Stimulated activated naive CD8-positive, alpha-beta T cell treated with anti-CD3 and anti-CD28 coated beads, Interleukin-15, Interleukin-2, amounts not matched to agents 100 ng/mL and 50 ng/mL, for 24 hours (primary cell): ENCODE measurements at regions not wholly inside any gene's neighbourhood (a gene's known extent, or its start where the extent isn't known, plus 50 kb on each side); places are given as distances from the start of the nearest gene placed in this dataset.

Experiments
- H3K27ac Mint-ChIP-seq: one replicate; pipeline ENCODE4 v1.8.0; 2021; ENCODE audit warnings: mild to moderate bottlenecking, mixed read lengths
- H3K27me3 Mint-ChIP-seq: one replicate; pipeline ENCODE4 v1.8.0; 2021; ENCODE audit warnings: mixed read lengths
- H3K36me3 Mint-ChIP-seq: one replicate; pipeline ENCODE4 v1.8.0; 2021; ENCODE audit warnings: low read depth, mixed read lengths
- H3K4me1 Mint-ChIP-seq: one replicate; pipeline ENCODE4 v1.8.0; 2021; ENCODE audit warnings: low read depth, mixed read lengths
- H3K4me3 Mint-ChIP-seq: one replicate; pipeline ENCODE4 v1.8.0; 2021; ENCODE audit warnings: mild to moderate bottlenecking, mixed read lengths
- H3K9me3 Mint-ChIP-seq: one replicate; pipeline ENCODE4 v1.8.0; 2021; ENCODE audit warnings: mixed read lengths

GRCh38 chr2:221044781-221045180, 527.3 kb downstream of the EPHA4 start:
- H3K9me3 Mint-ChIP-seq: no peaks in the 10 kb centered on the region
- H3K36me3 Mint-ChIP-seq: no peaks in the 10 kb centered on the region
- H3K4me3 Mint-ChIP-seq: no peak overlapping the region
- H3K4me1 Mint-ChIP-seq: no peaks in the 10 kb centered on the region
- no peak overlapping the region for H3K27ac Mint-ChIP-seq
- no peaks in the 10 kb centered on the region for H3K27me3 Mint-ChIP-seq

DNA sequence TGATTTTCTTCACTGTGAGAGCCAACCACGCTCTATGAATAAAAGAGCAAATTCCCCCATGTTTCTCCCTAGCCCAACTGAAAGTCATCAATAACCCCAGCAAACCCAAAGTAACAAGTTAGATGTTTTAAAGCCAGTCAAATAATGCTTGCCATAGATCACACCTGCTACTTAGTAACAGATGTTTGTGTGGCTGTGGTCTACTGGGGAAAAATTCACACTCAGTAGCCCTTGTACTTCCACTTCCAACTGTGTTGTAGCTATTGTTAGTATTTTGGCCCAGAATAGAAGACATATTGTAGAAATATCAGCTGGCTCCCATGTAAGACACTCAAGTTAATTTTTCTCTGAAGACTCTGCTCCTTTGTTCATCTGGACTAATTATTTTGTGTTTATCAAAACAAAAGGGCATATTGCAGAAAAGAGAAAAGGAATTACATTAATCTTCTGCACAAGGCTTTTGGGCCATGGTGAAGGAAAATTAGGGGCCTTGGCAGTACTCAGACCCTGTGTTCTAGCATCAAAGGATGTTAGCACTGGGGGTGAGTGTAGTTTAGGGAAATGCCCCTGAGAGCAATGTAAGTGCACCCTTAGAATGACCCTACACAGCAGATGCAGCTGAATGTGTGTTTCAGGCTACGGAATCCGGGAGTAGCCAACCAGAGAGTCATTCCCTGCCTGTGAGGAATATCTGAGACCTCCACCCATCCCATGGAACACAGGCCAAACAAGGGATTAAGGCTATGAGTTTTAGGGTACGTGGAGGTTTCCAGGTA, 521.9 kb downstream of the EPHA4 start:
- Mint-ChIP-seq H3K27me3 (no peaks in the 10 kb centered on the region), H3K9me3 (no peaks in the 10 kb centered on the region), H3K4me3 (no peak overlapping the region), H3K4me1 (no peaks in the 10 kb centered on the region), H3K36me3 (no peaks in the 10 kb centered on the region), H3K27ac (no peak overlapping the region)

GRCh38 chr2:221051162-221051561, 520.9 kb downstream of the EPHA4 start:
- Mint-ChIP-seq H3K9me3 (no peaks in the 10 kb centered on the region), H3K36me3 (no peaks in the 10 kb centered on the region), H3K27ac (no peak overlapping the region), H3K27me3 (no peaks in the 10 kb centered on the region), H3K4me1 (no peaks in the 10 kb centered on the region), H3K4me3 (no peak overlapping the region)

DNA sequence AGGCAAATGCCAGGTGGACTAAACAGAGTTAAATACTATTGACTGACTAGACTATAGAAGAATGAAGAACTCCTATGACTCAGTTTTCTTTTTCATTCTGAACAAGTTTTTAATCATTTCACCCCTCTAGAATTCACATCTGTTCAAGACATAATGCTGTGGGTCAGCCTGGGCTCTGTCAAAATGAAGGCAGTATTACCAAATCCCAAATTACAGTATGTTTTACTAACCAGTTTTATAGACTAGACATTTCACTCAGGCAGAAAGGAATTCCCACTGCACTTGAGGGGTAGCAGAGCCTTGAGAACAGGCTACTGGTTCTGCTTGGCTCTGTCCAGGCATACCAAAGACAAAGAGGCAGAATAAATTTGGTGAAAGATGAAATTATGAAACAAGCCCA, 511.7 kb downstream of the EPHA4 start:
- Mint-ChIP-seq H3K36me3 (no peaks in the 10 kb centered on the region), H3K4me1 (no peaks in the 10 kb centered on the region), H3K9me3 (peaks cover 20% of the 10 kb centered on the region), H3K27ac (no peak overlapping the region), H3K4me3 (no peak overlapping the region), H3K27me3 (peaks cover 8% of the 10 kb centered on the region)

DNA sequence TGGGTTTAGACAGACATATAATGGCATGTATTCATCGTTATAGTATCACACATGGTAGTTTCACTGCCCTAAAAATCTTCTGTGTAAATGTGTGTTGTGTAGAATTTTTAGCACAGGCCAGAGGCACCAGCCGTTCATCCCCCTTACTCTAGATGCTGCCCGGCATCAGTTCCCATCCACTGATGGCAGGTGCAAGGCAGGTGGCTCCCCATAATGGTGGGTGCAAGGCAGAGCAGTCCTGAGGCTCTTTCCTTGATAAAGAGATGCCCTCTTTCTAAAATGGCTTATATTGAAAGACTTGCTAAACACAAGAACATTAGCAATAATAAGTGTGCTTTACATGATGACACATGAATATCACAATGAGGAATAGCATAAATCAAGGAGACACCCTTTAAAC, 508.5 kb downstream of the EPHA4 start:
- H3K4me3 Mint-ChIP-seq: no peak overlapping the region
- no peaks in the 10 kb centered on the region for H3K4me1 Mint-ChIP-seq
- peaks cover 14% of the 10 kb centered on the region for H3K9me3 Mint-ChIP-seq
- peaks cover 8% of the 10 kb centered on the region for H3K27me3 Mint-ChIP-seq
- no peaks in the 10 kb centered on the region for H3K36me3 Mint-ChIP-seq
- no peak overlapping the region for H3K27ac Mint-ChIP-seq

DNA sequence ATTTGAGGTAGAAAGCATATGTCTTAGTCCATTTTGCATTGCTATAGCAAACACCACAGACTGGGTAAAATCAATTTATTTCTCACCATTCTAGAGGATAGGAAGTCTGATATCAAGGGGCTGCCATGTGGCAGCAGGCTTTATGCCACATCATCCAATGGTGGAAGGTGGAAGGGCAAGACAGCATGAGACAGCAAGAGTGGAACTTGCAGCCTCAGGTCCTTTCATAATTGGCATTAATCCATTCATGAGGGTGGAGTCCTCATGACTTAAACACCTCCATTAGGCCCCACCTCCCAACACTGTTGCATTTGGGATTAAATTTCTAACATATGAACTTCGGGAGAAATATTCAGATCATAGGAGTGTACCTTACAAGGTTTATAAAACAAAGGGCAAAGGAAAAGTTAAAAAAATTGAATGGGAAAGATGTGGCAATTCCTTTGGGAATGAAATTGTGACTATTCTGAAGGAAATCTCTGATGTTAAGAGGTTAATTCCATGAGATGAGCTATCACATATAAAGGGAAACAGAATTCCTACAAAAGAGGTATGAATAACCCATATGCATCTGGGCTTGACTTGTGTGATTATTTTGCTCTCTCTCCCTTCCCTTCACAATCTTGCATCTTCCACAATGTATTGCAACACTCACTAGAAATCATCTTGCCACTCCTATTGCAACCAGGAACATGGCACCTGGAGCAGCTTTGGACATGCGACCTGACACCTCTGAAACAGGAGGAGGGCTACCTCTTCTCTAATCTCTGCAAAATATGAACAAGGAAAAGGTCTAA, 507.8 kb downstream of the EPHA4 start:
- H3K27ac Mint-ChIP-seq: no peak overlapping the region
- H3K27me3 Mint-ChIP-seq: peaks cover 8% of the 10 kb centered on the region
- peaks cover 14% of the 10 kb centered on the region for H3K9me3 Mint-ChIP-seq
- no peak overlapping the region for H3K4me3 Mint-ChIP-seq
- no peaks in the 10 kb centered on the region for H3K36me3 Mint-ChIP-seq
- no peaks in the 10 kb centered on the region for H3K4me1 Mint-ChIP-seq

GRCh38 chr2:221064880-221065279, 507.2 kb downstream of the EPHA4 start:
- peaks cover 14% of the 10 kb centered on the region for H3K9me3 Mint-ChIP-seq

DNA sequence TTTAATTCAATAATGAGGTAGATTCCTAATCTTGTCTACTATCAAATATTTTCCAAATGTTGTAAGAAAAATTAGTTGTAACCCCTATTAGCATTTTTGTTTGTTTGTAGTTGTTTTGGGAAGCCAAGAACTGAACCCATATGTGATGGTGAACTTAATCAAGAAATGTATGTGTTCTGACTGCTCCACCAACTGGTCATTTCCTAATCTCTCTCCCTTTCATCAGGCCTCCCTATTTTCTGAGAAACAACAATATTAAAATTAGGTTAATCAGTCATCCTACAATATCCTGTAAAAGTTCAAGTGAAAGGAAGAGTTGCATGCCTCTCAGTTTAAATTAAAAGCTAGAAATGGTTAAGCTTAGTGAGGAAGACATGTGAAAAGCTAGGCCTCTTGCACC, 504.0 kb downstream of the EPHA4 start:
- no peak overlapping the region for H3K4me3 Mint-ChIP-seq
- H3K9me3 Mint-ChIP-seq: peaks cover 9% of the 10 kb centered on the region
- no peaks in the 10 kb centered on the region for H3K27me3 Mint-ChIP-seq
- no peaks in the 10 kb centered on the region for H3K36me3 Mint-ChIP-seq
- no peak overlapping the region for H3K27ac Mint-ChIP-seq
- H3K4me1 Mint-ChIP-seq: no peaks in the 10 kb centered on the region

More at GRCh38 chr2:221064880-221065279, 507.2 kb downstream of the EPHA4 start:
- peaks cover 8% of the 10 kb centered on the region for H3K27me3 Mint-ChIP-seq
- no peaks in the 10 kb centered on the region for H3K4me1 Mint-ChIP-seq
- no peak overlapping the region for H3K27ac Mint-ChIP-seq
- H3K36me3 Mint-ChIP-seq: no peaks in the 10 kb centered on the region
- H3K4me3 Mint-ChIP-seq: no peak overlapping the region

DNA sequence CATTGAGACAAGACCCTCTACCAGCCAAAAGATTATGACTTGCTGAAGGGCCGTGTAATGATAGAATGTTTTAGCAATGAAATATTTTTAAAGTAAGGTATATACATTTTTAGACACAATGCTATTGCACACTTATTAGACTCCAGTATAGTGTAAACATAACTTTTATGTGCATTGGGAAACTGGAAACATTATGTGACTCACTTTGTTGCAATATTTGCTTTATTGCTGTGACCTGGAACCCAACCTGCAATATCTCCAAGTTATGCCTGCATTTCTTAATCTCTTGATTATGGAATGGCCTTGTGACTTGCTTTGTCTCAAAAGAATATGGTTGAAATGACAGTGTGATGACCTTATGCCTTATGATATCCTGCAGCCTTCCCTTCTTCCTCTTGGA, 502.0 kb downstream of the EPHA4 start:
- Mint-ChIP-seq H3K36me3 (no peaks in the 10 kb centered on the region), H3K4me3 (no peak overlapping the region), H3K27ac (no peak overlapping the region), H3K27me3 (no peaks in the 10 kb centered on the region), H3K9me3 (peaks cover 9% of the 10 kb centered on the region), H3K4me1 (no peaks in the 10 kb centered on the region)

DNA sequence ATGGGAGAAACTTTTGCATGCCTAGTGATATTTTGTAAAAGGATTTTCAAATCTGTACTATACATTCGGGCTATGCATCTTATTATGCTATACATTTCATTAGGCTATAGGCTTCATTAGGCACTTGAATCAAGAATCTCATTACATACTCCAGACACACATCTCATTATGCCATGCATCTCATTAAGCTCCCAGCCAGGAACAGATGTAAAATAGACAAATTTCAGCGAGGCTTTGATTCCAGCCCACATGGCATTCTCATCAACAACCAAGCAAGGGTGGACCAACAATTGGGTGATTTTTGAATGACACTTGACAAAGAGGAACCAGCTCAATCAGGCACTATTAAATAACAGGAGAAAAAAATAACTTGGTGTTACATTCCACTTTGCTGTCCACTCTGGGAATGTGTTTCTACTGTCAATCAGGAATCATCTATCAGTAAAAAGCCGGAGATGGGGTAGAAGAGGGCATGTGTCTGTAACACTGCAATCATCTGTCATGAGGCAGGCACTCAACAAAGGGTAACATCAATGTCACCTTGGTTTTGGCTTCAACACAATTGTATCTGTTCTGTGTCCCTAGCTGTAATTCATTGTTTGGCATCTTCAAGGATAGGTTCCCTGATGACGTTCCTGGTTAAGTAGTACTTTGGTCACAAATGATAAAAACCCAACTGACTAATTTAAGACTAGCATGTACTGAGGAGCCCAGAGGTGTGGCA, 498.6 kb downstream of the EPHA4 start:
- Mint-ChIP-seq H3K4me3 (no peak overlapping the region), H3K27me3 (peaks cover 3% of the 10 kb centered on the region), H3K9me3 (peaks cover 16% of the 10 kb centered on the region), H3K36me3 (no peaks in the 10 kb centered on the region), H3K4me1 (no peaks in the 10 kb centered on the region), H3K27ac (no peak overlapping the region)

- Mint-ChIP-seq H3K4me1 (no peaks in the 10 kb centered on the region), H3K27me3 (peaks cover 3% of the 10 kb centered on the region), H3K27ac (no peak overlapping the region), H3K4me3 (no peak overlapping the region), H3K9me3 (peaks cover 16% of the 10 kb centered on the region), H3K36me3 (no peaks in the 10 kb centered on the region)
Observed at GRCh38 chr2:221074238-221074637, 497.9 kb downstream of the EPHA4 start.

DNA sequence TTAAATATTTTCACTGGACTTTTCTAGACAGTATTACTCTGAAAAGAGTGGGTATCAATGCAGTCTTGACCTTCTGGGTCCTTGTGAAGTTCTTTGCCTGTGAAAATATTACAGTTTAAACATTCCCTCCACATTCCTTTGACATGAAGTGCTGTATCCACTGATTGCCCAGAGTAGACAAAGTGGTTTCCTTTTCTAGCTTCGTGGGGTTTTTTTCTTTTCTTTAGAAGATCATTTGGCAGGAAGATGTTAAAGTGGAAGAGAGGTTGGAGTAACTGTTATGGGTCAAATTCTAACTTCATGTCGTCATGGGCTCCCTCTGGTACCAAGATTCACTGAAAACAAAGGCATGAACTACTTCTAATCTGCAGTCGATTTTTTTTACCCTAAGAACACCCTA, 496.9 kb downstream of the EPHA4 start:
- Mint-ChIP-seq H3K27me3 (peaks cover 3% of the 10 kb centered on the region), H3K9me3 (peaks cover 16% of the 10 kb centered on the region), H3K4me3 (no peak overlapping the region), H3K36me3 (no peaks in the 10 kb centered on the region), H3K4me1 (no peaks in the 10 kb centered on the region), H3K27ac (no peak overlapping the region)

GRCh38 chr2:221077251-221077650, 494.9 kb downstream of the EPHA4 start:
- Mint-ChIP-seq H3K4me3 (no peak overlapping the region), H3K9me3 (peaks cover 7% of the 10 kb centered on the region), H3K27me3 (peaks cover 3% of the 10 kb centered on the region)

DNA sequence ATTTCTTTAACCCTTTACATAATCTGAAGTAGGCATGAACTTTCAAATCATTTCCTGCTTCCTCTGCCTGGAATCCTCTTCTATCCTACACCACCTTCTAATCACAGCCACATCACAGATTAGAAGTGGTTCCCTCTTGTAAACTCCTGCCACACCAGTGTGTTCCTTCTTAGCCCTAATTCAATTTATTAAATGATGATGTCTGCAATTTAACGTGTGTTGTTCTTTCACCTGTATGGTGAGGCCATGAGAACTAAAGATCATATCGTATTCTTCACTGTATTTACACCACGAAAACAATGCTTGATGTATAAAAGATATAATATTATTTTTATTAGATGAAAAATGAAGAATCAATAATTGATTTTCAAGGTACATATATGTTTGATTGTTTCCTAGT, 494.3 kb downstream of the EPHA4 start:
- Mint-ChIP-seq H3K9me3 (peaks cover 7% of the 10 kb centered on the region), H3K27me3 (peaks cover 3% of the 10 kb centered on the region), H3K36me3 (no peaks in the 10 kb centered on the region), H3K4me3 (no peak overlapping the region), H3K4me1 (no peaks in the 10 kb centered on the region), H3K27ac (no peak overlapping the region)

More at GRCh38 chr2:221077251-221077650, 494.9 kb downstream of the EPHA4 start:
- no peak overlapping the region for H3K27ac Mint-ChIP-seq
- H3K36me3 Mint-ChIP-seq: no peaks in the 10 kb centered on the region
- H3K4me1 Mint-ChIP-seq: no peaks in the 10 kb centered on the region

DNA sequence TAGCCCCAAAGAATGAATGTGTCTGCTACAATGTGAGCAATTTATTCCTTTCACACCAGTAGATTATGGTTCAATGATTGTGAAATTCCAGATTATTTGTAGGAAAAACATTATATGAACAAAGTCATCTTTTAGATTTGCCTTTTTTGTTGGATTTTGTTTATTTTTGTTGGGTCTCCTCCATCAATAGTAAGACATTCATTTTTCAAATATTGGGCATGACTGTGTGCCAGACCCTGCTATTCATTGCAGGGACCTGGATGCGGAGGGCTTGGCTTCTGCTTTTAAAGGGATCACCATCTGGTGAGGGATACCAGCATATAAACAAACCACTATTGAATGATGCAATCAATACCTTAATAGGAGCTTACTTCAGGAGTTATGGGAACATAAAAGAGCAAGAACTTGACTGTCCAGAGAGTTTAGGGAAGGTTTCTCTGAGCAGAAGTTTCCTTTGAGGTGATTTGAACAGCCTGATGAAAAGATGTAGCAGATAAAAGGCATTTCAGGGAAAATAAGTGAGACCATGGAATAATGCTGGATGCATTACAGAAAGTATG, 486.7 kb downstream of the EPHA4 start:
- H3K9me3 Mint-ChIP-seq: no peaks in the 10 kb centered on the region
- H3K4me3 Mint-ChIP-seq: no peak overlapping the region
- H3K4me1 Mint-ChIP-seq: no peaks in the 10 kb centered on the region
- peaks cover 2% of the 10 kb centered on the region for H3K27me3 Mint-ChIP-seq
- no peaks in the 10 kb centered on the region for H3K36me3 Mint-ChIP-seq
- no peak overlapping the region for H3K27ac Mint-ChIP-seq
